GM12864 (cell line): ENCODE measurements at regions not wholly inside any gene's neighbourhood (a gene's known extent, or its start where the extent isn't known, plus 50 kb on each side); places are given as distances from the start of the nearest gene placed in this dataset.
"Not testable (repeated sequence)": the region's sequence is repeated elsewhere in the genome, so short reads cannot be mapped to it uniquely, and the experiment has no call there.

ENCODE experiments used
- DNase-seq: peaks from one replicate; pipeline ENCODE4 v3.0.0-alpha.2; 2011; ENCODE audit warnings: low read depth
- H3K4me3 ChIP-seq: 2 replicates; pipeline ENCODE4 v1.5.1; 2011; ENCODE audit warnings: mild to moderate bottlenecking, low read depth, low read length, control low read depth
- TF ChIP-seq, protein P1 (sequence below): IDR thresholded peaks from 2 replicates; pipeline ENCODE4 v1.5.1; 2011; ENCODE audit warnings: low read depth, mild to moderate bottlenecking, moderate library complexity, low read length, control low read depth, inconsistent platforms; ENCODE audit errors: missing control alignments

DNA sequence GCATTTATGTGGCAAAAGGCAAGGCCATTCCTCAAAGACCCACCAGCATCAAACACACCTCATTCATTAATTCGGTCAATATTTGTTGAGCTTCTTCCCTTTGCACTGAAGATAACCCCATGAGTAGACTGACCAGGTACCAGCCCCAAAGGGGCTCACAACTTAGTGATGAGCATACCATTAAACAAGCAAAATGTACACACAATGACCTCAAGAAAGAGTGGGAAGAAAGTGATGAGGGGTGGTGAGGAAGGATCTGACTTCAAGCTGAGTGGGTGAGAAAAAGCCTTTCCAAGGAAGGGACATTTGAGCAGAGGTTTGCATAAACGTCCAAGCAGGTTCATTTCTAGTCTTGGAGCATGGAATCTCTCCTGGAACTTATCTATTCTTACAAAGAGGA, 562.5 kb downstream of the TOX3 start:
- H3K4me3 ChIP-seq = no peak overlapping the region
- DNase-seq = no peak
- TF ChIP-seq, protein P1, sequence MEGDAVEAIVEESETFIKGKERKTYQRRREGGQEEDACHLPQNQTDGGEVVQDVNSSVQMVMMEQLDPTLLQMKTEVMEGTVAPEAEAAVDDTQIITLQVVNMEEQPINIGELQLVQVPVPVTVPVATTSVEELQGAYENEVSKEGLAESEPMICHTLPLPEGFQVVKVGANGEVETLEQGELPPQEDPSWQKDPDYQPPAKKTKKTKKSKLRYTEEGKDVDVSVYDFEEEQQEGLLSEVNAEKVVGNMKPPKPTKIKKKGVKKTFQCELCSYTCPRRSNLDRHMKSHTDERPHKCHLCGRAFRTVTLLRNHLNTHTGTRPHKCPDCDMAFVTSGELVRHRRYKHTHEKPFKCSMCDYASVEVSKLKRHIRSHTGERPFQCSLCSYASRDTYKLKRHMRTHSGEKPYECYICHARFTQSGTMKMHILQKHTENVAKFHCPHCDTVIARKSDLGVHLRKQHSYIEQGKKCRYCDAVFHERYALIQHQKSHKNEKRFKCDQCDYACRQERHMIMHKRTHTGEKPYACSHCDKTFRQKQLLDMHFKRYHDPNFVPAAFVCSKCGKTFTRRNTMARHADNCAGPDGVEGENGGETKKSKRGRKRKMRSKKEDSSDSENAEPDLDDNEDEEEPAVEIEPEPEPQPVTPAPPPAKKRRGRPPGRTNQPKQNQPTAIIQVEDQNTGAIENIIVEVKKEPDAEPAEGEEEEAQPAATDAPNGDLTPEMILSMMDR = no peak

DNA sequence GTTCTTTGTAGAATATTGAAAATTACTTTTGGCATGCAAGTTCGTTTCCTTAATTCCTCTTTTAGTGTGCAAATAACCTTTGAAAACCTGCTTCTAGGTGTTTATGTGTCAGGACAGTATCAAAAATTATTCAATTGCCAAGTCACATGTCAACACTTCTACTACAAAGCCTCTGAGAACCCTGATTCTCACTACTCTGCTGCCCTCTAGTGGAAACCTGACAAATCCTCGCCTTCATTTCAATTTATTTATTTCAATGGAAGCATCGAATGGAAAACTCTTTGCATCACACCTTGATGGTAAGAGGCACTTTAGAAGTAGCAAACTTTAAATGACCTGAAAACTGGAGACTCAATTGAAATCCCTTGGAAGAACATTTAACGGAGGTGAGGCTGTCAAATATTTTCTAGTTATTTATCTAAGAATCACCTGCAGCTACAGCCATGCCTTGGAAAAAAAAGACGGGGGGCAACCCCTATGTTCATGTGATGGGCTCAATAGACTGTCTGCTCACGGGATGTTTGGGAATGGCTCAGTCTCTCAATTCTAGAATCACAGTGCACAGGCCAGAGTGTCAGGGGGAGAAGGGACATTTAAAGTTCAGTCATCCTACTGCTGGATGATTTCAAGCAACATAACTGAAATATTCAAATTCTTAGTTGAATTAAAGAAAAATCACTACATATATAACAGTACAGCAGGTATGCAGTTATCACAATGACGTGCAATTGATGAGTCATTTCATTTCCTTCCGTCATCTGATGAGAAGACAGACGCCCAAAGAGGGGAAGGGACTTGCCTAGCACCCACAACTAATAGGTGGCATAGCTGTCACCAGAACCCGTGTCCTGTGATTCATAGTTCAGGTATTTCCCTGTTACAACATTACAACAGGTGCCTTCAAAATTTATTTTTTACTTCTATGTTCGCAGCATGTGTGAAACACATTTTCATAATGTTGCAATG, 563.9 kb downstream of the TOX3 start:
- TF ChIP-seq, protein P1 = peak; percentile 66
- H3K4me3 ChIP-seq = no peak overlapping the region
- peak; percentile 15 for DNase-seq

DNA sequence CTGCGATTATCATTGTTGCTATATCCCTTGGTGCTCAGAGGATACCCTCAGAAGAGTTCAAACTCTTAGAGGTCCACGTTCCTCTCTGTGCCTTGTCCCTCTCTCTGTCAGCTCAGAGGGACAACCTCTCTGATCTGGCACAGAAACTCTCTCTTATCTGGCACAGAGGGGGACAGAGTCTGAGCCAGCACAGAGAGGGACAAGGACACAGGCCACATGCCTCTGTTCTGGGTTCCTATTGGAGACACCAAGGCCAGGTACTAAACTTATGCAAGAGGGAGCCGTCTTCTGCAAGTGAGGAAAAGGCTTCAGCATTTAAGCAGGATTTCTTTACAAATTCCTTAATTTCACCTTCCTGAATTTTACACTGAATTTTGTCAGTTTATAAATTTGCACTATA, 565.2 kb downstream of the TOX3 start:
- TF ChIP-seq, protein P1 = no peak
- DNase-seq = no peak
- H3K4me3 ChIP-seq = no peak overlapping the region

DNA sequence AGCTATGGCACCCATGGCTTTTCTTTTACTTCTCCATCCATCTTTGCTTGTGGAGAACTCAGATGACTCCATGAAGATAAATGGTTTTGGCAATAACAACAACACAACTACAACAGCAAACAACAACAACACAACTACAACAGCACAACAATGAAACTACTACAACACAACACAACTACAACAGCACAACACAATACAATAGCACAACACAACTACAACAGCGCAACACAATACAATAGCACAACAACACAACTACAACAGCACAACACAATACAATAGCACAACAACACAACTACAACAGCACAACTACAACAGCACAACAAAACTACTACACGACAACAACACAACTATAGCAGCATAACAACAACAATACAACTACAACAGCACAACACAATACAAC, 569.4 kb downstream of the TOX3 start:
- DNase-seq, H3K4me3 ChIP-seq: not testable (repeated sequence)

DNA sequence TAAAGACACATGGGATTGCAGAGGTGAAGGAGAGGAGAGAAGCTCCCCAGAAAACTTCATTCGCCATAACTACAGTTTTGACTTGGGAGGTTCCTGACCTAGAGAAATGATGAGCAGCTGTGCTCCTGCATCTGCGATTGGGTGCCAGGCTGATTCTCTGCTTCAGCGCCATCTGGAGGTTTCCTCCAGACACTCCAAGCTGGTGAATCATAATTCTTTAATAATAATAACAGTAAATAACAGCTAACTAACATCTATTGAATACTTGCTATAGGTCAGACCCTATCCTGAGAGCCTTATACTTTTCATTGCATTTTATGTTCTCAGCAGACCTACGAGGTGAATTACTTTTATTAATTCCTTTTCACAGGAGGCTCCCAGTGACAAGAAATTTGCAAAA, 575.8 kb downstream of the TOX3 start:
- DNase-seq = no peak
- TF ChIP-seq, protein P1 = peak; percentile 19
- no peak overlapping the region for H3K4me3 ChIP-seq

DNA sequence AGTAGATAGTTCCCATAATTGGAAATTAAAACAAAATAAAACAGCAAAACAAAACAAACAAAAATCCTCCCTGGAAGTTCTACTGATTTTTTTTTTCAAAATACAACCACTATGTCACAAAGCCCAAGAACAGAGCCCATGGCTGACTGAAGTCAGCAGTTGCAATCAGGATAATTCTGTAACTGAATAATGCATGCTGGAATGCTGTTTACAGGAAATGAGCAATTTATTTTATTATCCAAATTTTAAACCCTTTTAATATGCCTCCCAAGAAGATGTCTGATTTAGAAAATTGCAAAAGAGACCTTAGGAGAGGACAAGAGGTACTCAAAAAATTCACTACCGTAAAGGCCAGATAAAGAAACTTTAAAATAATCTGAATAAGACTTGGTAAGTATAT, 578.2 kb downstream of the TOX3 start:
- DNase-seq = no peak
- TF ChIP-seq, protein P1 = no peak
- H3K4me3 ChIP-seq = no peak overlapping the region

DNA sequence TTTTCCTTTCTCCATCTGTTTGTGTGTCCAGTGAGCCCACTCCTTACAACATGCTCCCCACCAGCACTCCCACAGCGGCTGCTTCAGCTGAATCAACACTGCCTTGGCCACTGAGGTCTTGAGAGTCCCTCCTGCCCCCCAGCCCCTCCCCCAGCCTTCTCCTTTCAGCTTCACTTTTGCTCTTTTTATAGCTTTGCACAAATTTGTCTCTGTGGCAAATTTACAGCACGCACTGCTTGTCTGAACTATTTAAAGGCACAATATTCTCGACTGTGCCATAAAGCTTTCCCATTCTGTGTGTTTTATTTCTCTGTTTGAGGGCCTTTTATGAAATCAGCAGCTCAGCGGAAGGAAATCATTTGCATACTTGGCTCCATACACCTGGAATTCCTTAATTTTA, 579.3 kb downstream of the TOX3 start:
- TF ChIP-seq, protein P1 = no peak
- no peak for DNase-seq

More for the DNA sequence above, 579.3 kb downstream of the TOX3 start:
- H3K4me3 ChIP-seq = no peak overlapping the region
